ENCODE measurements at regions not wholly inside any gene's neighbourhood (a gene's known extent, or its start where the extent isn't known, plus 50 kb on each side); places are given as distances from the start of the nearest gene placed in this dataset.

DNA sequence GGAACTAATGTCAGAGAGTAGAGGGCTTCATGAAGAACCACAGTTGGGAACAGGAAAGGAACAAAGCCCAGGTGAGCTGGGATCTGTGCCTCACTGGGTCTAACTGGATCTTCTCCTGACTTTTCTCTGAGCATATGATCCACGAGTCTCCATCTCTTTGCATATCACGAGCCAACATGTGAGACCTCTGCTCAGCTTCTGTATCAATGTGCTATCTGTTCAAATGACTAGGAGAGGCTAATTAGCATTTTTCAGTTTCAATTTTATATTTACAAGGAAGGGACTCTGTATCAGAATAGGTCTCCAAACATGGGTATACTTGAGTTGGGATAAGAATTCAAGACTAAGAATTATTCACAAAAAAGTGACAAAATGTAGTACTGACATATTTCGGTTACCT is 73.8 kb upstream of the SGCD start:
- no peak overlapping the region for H3K4me2 ChIP-seq (ENCODE audit: insufficient read depth, low read length, poor library complexity, severe bottlenecking)
- no peak overlapping the region for H2BK12ac ChIP-seq (ENCODE audit: low read length)
- H2AFZ ChIP-seq (ENCODE audit: low read length): no peak overlapping the region
- no peak overlapping the region for H3K4ac ChIP-seq (ENCODE audit: low read length)
- no peak overlapping the region for H2AK5ac ChIP-seq (ENCODE audit: low read depth, low read length)
- no CpG with 5 or more reads among the region's 3 CpGs for WGBS, 2 donors (ENCODE audit: extremely low coverage in 2 of 2, insufficient read length in 2 of 2, insufficient replicate concordance in 1 of 2)
- H3K23ac ChIP-seq (ENCODE audit: low read depth, low read length, poor library complexity): no peak overlapping the region
- no peak overlapping the region for H4K8ac ChIP-seq (ENCODE audit: low read depth, low read length)
- no peak for DNase-seq (ENCODE audit: low spot score)
- H3K18ac ChIP-seq (ENCODE audit: low read length): no peak overlapping the region
- H3K27ac ChIP-seq (replicated peaks; ENCODE audit: low read length): no peak overlapping the region
- H3K14ac ChIP-seq (ENCODE audit: low read length): no peak overlapping the region
- no peak overlapping the region for H2BK120ac ChIP-seq (ENCODE audit: low read depth, low read length)
- H3K4me3 ChIP-seq (ENCODE audit: low read length in 2 of 2): no peak overlapping the region
- no peak overlapping the region for H4K91ac ChIP-seq (ENCODE audit: low read depth, low read length, poor library complexity)
- H3K27me3 ChIP-seq (ENCODE audit: control insufficient read depth in 3 of 3, insufficient read depth in 3 of 3, low read depth in 1 of 3, low read length in 3 of 3): no peaks in the 10 kb centered on the region
- no peaks in the 10 kb centered on the region for H3K79me1 ChIP-seq (ENCODE audit: low read depth, low read length)
- no peaks in the 10 kb centered on the region for H3K4me1 ChIP-seq (ENCODE audit: control insufficient read depth in 2 of 2, insufficient read depth in 1 of 2, low read depth in 1 of 2, low read length in 2 of 2)
- H3K9ac ChIP-seq (ENCODE audit: low read depth, low read length, poor library complexity): no peak overlapping the region
- H2BK15ac ChIP-seq (ENCODE audit: low read length): no peak overlapping the region
- no peak overlapping the region for H2BK5ac ChIP-seq (ENCODE audit: low read length)
- H3K36me3 ChIP-seq (replicated peaks in 1 of 2; ENCODE audit: control insufficient read depth in 2 of 2, insufficient read depth in 2 of 2, low read length in 2 of 2): no peaks in the 10 kb centered on the region
- H3K9me3 ChIP-seq (replicated peaks in 1 of 2; ENCODE audit: control insufficient read depth in 2 of 2, insufficient read depth in 1 of 2, low read depth in 1 of 2, low read length in 2 of 2): no peaks in the 10 kb centered on the region

DNA sequence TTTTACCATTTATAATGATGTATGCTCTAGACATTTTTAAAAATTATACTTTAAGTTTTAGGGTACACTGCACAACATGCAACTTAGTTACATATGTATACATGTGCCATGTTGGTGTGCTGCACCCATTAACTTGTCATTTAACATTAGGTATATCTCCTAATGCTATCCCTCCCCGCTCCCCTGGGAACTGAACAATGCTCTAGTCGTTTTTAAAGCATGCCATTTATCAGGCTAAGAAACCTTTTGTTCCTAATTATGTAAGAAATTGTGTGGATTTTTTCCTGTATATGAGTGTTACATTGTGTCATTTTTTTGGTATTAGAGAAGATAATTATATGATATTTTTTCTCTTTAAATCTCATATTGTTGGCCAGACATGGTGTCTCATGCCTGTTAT is 72.8 kb upstream of the SGCD start:
- Histone ChIP-seq H4K91ac (ENCODE audit: low read depth, low read length, poor library complexity) (no peak overlapping the region), H3K36me3 (replicated peaks in 1 of 2; ENCODE audit: control insufficient read depth in 2 of 2, insufficient read depth in 2 of 2, low read length in 2 of 2) (no peaks in the 10 kb centered on the region), H3K4ac (ENCODE audit: low read length) (no peak overlapping the region), H3K9ac (ENCODE audit: low read depth, low read length, poor library complexity) (no peak overlapping the region), H3K14ac (ENCODE audit: low read length) (no peak overlapping the region), H3K4me2 (ENCODE audit: insufficient read depth, low read length, poor library complexity, severe bottlenecking) (no peak overlapping the region), H3K4me1 (ENCODE audit: control insufficient read depth in 2 of 2, insufficient read depth in 1 of 2, low read depth in 1 of 2, low read length in 2 of 2) (no peaks in the 10 kb centered on the region), H3K18ac (ENCODE audit: low read length) (no peak overlapping the region), H3K4me3 (ENCODE audit: low read length in 2 of 2) (no peak overlapping the region), H3K79me1 (ENCODE audit: low read depth, low read length) (no peaks in the 10 kb centered on the region), H2AFZ (ENCODE audit: low read length) (no peak overlapping the region), H3K27me3 (ENCODE audit: control insufficient read depth in 3 of 3, insufficient read depth in 3 of 3, low read depth in 1 of 3, low read length in 3 of 3) (no peaks in the 10 kb centered on the region), H2AK5ac (ENCODE audit: low read depth, low read length) (no peak overlapping the region), H3K23ac (ENCODE audit: low read depth, low read length, poor library complexity) (no peak overlapping the region), H2BK120ac (ENCODE audit: low read depth, low read length) (no peak overlapping the region), H4K8ac (ENCODE audit: low read depth, low read length) (no peak overlapping the region), H2BK12ac (ENCODE audit: low read length) (no peak overlapping the region), H2BK15ac (ENCODE audit: low read length) (no peak overlapping the region), H3K27ac (replicated peaks; ENCODE audit: low read length) (no peak overlapping the region), H3K9me3 (replicated peaks in 1 of 2; ENCODE audit: control insufficient read depth in 2 of 2, insufficient read depth in 1 of 2, low read depth in 1 of 2, low read length in 2 of 2) (no peaks in the 10 kb centered on the region), H2BK5ac (ENCODE audit: low read length) (no peak overlapping the region)
- no peak for DNase-seq (ENCODE audit: low spot score)
- no CpG with 5 or more reads among the region's 2 CpGs for WGBS, 2 donors (ENCODE audit: extremely low coverage in 2 of 2, insufficient read length in 2 of 2, insufficient replicate concordance in 1 of 2)

DNA sequence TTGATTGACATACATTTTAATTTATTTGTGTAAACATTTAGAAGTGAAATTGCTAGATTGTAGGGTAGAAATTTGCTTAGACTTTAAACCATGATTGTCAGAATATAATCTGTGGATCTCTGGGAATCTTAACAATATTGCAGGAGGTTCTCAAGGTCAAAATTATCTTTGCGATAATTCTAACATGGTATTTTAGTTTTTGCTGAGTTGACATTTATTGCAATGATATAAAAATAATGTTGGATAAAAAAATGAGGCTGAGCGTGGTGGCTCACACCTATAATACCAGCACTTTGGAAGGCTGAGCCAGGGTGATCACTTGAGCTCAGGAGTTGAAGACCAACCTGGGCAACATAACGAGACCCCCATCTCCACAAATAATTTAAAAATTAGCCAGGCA is 70.3 kb upstream of the SGCD start:
- Histone ChIP-seq H3K9ac (ENCODE audit: low read depth, low read length, poor library complexity) (no peak overlapping the region), H3K18ac (ENCODE audit: low read length) (no peak overlapping the region), H3K27ac (replicated peaks; ENCODE audit: low read length) (no peak overlapping the region), H3K36me3 (replicated peaks in 1 of 2; ENCODE audit: control insufficient read depth in 2 of 2, insufficient read depth in 2 of 2, low read length in 2 of 2) (no peaks in the 10 kb centered on the region), H2AK5ac (ENCODE audit: low read depth, low read length) (no peak overlapping the region), H3K4me3 (ENCODE audit: low read length in 2 of 2) (no peak overlapping the region), H2BK12ac (ENCODE audit: low read length) (no peak overlapping the region), H3K4me2 (ENCODE audit: insufficient read depth, low read length, poor library complexity, severe bottlenecking) (no peak overlapping the region), H3K4ac (ENCODE audit: low read length) (no peak overlapping the region), H4K8ac (ENCODE audit: low read depth, low read length) (no peak overlapping the region), H3K9me3 (replicated peaks in 1 of 2; ENCODE audit: control insufficient read depth in 2 of 2, insufficient read depth in 1 of 2, low read depth in 1 of 2, low read length in 2 of 2) (no peaks in the 10 kb centered on the region), H3K14ac (ENCODE audit: low read length) (no peak overlapping the region), H2BK5ac (ENCODE audit: low read length) (no peak overlapping the region), H4K91ac (ENCODE audit: low read depth, low read length, poor library complexity) (no peak overlapping the region), H3K4me1 (ENCODE audit: control insufficient read depth in 2 of 2, insufficient read depth in 1 of 2, low read depth in 1 of 2, low read length in 2 of 2) (no peaks in the 10 kb centered on the region), H3K23ac (ENCODE audit: low read depth, low read length, poor library complexity) (no peak overlapping the region), H2BK120ac (ENCODE audit: low read depth, low read length) (no peak overlapping the region), H2AFZ (ENCODE audit: low read length) (no peak overlapping the region), H3K27me3 (ENCODE audit: control insufficient read depth in 3 of 3, insufficient read depth in 3 of 3, low read depth in 1 of 3, low read length in 3 of 3) (no peaks in the 10 kb centered on the region), H3K79me1 (ENCODE audit: low read depth, low read length) (no peaks in the 10 kb centered on the region), H2BK15ac (ENCODE audit: low read length) (no peak overlapping the region)
- no CpG with 5 or more reads among the region's 3 CpGs for WGBS, 2 donors (ENCODE audit: extremely low coverage in 2 of 2, insufficient read length in 2 of 2, insufficient replicate concordance in 1 of 2)
- DNase-seq (ENCODE audit: low spot score): no peak

DNA sequence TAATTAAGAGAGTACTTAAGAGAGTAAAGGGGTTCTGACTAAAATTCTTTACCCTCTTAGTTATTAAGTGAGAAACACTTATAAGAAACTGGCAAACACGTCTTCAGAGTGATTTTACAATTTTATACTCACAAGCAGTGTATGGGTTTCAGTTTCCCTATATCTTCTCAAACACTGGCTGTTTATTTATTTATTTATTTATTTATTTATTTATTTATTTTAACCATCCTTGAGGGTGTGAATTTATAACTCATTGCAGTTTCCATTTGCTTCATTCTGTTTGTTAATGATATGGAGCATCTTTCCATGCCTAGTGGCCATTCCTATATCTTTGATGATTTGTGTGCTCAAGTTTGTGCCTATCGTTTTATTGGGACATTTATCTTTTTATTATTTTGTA is 68.0 kb upstream of the SGCD start:
- Histone ChIP-seq H2BK5ac (ENCODE audit: low read length) (no peak overlapping the region), H3K4ac (ENCODE audit: low read length) (no peak overlapping the region), H2AFZ (ENCODE audit: low read length) (no peak overlapping the region), H3K23ac (ENCODE audit: low read depth, low read length, poor library complexity) (no peak overlapping the region), H2BK120ac (ENCODE audit: low read depth, low read length) (no peak overlapping the region), H3K79me1 (ENCODE audit: low read depth, low read length) (no peaks in the 10 kb centered on the region), H2BK15ac (ENCODE audit: low read length) (no peak overlapping the region), H3K27ac (replicated peaks; ENCODE audit: low read length) (no peak overlapping the region), H3K4me1 (ENCODE audit: control insufficient read depth in 2 of 2, insufficient read depth in 1 of 2, low read depth in 1 of 2, low read length in 2 of 2) (no peaks in the 10 kb centered on the region), H3K4me2 (ENCODE audit: insufficient read depth, low read length, poor library complexity, severe bottlenecking) (no peak overlapping the region), H2AK5ac (ENCODE audit: low read depth, low read length) (no peak overlapping the region), H2BK12ac (ENCODE audit: low read length) (no peak overlapping the region), H3K9me3 (replicated peaks in 1 of 2; ENCODE audit: control insufficient read depth in 2 of 2, insufficient read depth in 1 of 2, low read depth in 1 of 2, low read length in 2 of 2) (no peaks in the 10 kb centered on the region), H3K27me3 (ENCODE audit: control insufficient read depth in 3 of 3, insufficient read depth in 3 of 3, low read depth in 1 of 3, low read length in 3 of 3) (no peaks in the 10 kb centered on the region), H4K8ac (ENCODE audit: low read depth, low read length) (no peak overlapping the region), H3K36me3 (replicated peaks in 1 of 2; ENCODE audit: control insufficient read depth in 2 of 2, insufficient read depth in 2 of 2, low read length in 2 of 2) (no peaks in the 10 kb centered on the region), H4K91ac (ENCODE audit: low read depth, low read length, poor library complexity) (no peak overlapping the region), H3K14ac (ENCODE audit: low read length) (no peak overlapping the region), H3K4me3 (ENCODE audit: low read length in 2 of 2) (no peak overlapping the region), H3K18ac (ENCODE audit: low read length) (no peak overlapping the region), H3K9ac (ENCODE audit: low read depth, low read length, poor library complexity) (no peak overlapping the region)
- DNase-seq (ENCODE audit: low spot score): no peak
- no CpG with 5 or more reads among the region's 2 CpGs for WGBS, 2 donors (ENCODE audit: extremely low coverage in 2 of 2, insufficient read length in 2 of 2, insufficient replicate concordance in 1 of 2)
